ENCODE measurements at regions not wholly inside any gene's neighbourhood (a gene's known extent, or its start where the extent isn't known, plus 50 kb on each side); places are given as distances from the start of the nearest gene placed in this dataset.

GRCh38 chr6:167576828-167577503 lies 249.7 kb upstream of the AFDN start:
- ChIA-PET CTCF (no interaction called here), POLR2A (ENCODE audit: low non-redundant PET) (no interaction called here)
- Histone ChIP-seq H3K4me3 (ENCODE audit: low read depth, low read length, poor library complexity, severe bottlenecking) (no peak overlapping the region), H3K27ac (ENCODE audit: low read depth, low read length, poor library complexity, severe bottlenecking) (no peak overlapping the region), H3K4me1 (ENCODE audit: insufficient read depth, low read length, poor library complexity, severe bottlenecking) (peaks cover 27% of the 10 kb centered on the region), H3K9me3 (ENCODE audit: low read depth, low read length, poor library complexity, severe bottlenecking) (no peaks in the 10 kb centered on the region), H3K27me3 (replicated peaks; ENCODE audit: insufficient read depth, low read depth, low read length, poor library complexity) (no peaks in the 10 kb centered on the region), H3K36me3 (ENCODE audit: insufficient read depth, low read length, poor library complexity, severe bottlenecking) (no peaks in the 10 kb centered on the region)
- no TSS peak for BruUV-seq (replicated peaks)
- TF ChIP-seq EZH2 (IDR thresholded peaks at IDR 0.05; ENCODE audit: borderline replicate concordance, low read depth, low read length, poor library complexity, severe bottlenecking) (no peak), CTCF (conservative IDR thresholded peaks at IDR 0.05; ENCODE audit: low read depth, low read length) (no peak)
- intact Hi-C loops (cut with micrococcal nuclease; ENCODE audit: unreplicated experiment) = no loop called here
- no peak for DNase-seq (ENCODE audit: low spot score)

- ChIA-PET POLR2A (ENCODE audit: low non-redundant PET) (no interaction called here), CTCF (no interaction called here)
- no peak for DNase-seq (ENCODE audit: low spot score)
- H3K4me3 ChIP-seq (ENCODE audit: low read depth, low read length, poor library complexity, severe bottlenecking) = no peak overlapping the region
- H3K9me3 ChIP-seq (ENCODE audit: low read depth, low read length, poor library complexity, severe bottlenecking) = peaks cover 4% of the 10 kb centered on the region
- no peaks in the 10 kb centered on the region for H3K36me3 ChIP-seq (ENCODE audit: insufficient read depth, low read length, poor library complexity, severe bottlenecking)
- no TSS peak for BruUV-seq (replicated peaks)
- intact Hi-C loops (cut with micrococcal nuclease; ENCODE audit: unreplicated experiment) = no loop called here
- TF ChIP-seq EZH2 (IDR thresholded peaks at IDR 0.05; ENCODE audit: borderline replicate concordance, low read depth, low read length, poor library complexity, severe bottlenecking) (no peak), CTCF (conservative IDR thresholded peaks at IDR 0.05; ENCODE audit: low read depth, low read length) (no peak)
- peaks cover 27% of the 10 kb centered on the region for H3K4me1 ChIP-seq (ENCODE audit: insufficient read depth, low read length, poor library complexity, severe bottlenecking)
- H3K27me3 ChIP-seq (replicated peaks; ENCODE audit: insufficient read depth, low read depth, low read length, poor library complexity) = no peaks in the 10 kb centered on the region
- no peak overlapping the region for H3K27ac ChIP-seq (ENCODE audit: low read depth, low read length, poor library complexity, severe bottlenecking)
Measured at GRCh38 chr6:167577891-167578361, 248.8 kb upstream of the AFDN start.

- intact Hi-C loops (cut with micrococcal nuclease; ENCODE audit: unreplicated experiment) = no loop called here
- peaks cover 27% of the 10 kb centered on the region for H3K4me1 ChIP-seq (ENCODE audit: insufficient read depth, low read length, poor library complexity, severe bottlenecking)
- H3K36me3 ChIP-seq (ENCODE audit: insufficient read depth, low read length, poor library complexity, severe bottlenecking) = no peaks in the 10 kb centered on the region
- no peak overlapping the region for H3K4me3 ChIP-seq (ENCODE audit: low read depth, low read length, poor library complexity, severe bottlenecking)
- BruUV-seq (replicated peaks) = no TSS peak
- ChIA-PET POLR2A (ENCODE audit: low non-redundant PET) (no interaction called here), CTCF (no interaction called here)
- no peak for DNase-seq (ENCODE audit: low spot score)
- H3K27me3 ChIP-seq (replicated peaks; ENCODE audit: insufficient read depth, low read depth, low read length, poor library complexity) = no peaks in the 10 kb centered on the region
- H3K9me3 ChIP-seq (ENCODE audit: low read depth, low read length, poor library complexity, severe bottlenecking) = peaks cover 8% of the 10 kb centered on the region
- no peak overlapping the region for H3K27ac ChIP-seq (ENCODE audit: low read depth, low read length, poor library complexity, severe bottlenecking)
- no peak for TF ChIP-seq EZH2 (IDR thresholded peaks at IDR 0.05; ENCODE audit: borderline replicate concordance, low read depth, low read length, poor library complexity, severe bottlenecking)
- TF ChIP-seq CTCF (conservative IDR thresholded peaks at IDR 0.05; ENCODE audit: low read depth, low read length) = no peak
Measured at GRCh38 chr6:167578371-167578901, 248.3 kb upstream of the AFDN start.

Measured in A673 (cell line).